ENCODE measurements at regions not wholly inside any gene's neighbourhood (a gene's known extent, or its start where the extent isn't known, plus 50 kb on each side); places are given as distances from the start of the nearest gene placed in this dataset.

GRCh38 chr4:138675685-138676084 is 339.9 kb upstream of the NOCT start:
- H3K27ac ChIP-seq = no peak overlapping the region
- DNase-seq (ENCODE audit: low read depth, low spot score) = no peak

- H3K27ac ChIP-seq = no peak overlapping the region
- DNase-seq (ENCODE audit: low read depth, low spot score) = no peak
Observed at GRCh38 chr4:138674209-138674608, 341.4 kb upstream of the NOCT start.

- H3K27ac ChIP-seq = no peak overlapping the region
- no peak for DNase-seq (ENCODE audit: low read depth, low spot score)
Observed at GRCh38 chr4:138673053-138673452, 342.5 kb upstream of the NOCT start.

DNA sequence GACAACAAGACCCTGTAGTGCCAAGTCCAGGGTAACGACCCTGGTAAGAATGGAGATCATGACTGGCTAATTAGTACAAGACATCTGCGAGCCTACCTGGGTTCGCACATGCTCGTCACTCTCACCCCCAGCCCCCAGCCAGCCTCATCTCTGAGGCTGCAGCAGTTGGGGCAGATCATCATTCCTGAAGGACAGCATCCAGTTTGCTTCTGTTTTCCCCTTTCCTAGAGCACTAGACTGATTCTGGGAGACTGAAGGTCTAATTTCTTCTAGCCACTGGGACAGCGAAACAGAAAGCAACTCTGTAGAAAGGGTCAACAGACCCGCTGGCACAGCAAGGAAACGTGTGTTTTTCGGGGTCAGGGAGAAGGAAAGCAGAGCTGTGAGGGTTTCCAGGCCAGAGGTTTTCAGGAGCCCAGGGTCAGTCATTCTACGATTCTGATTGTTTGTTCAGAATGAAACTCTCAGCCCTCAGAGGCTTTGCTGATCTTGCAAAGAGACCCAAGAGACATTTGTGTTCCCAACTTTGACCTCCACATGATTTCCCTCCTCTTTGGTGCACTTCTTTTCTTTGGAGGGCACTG is 343.1 kb upstream of the NOCT start:
- DNase-seq (ENCODE audit: low read depth, low spot score) = no peak

GRCh38 chr4:138671606-138672084 is 343.9 kb upstream of the NOCT start:
- DNase-seq (ENCODE audit: low read depth, low spot score) = no peak
- no peak overlapping the region for H3K27ac ChIP-seq

More for the DNA sequence above, 343.1 kb upstream of the NOCT start:
- H3K27ac ChIP-seq = no peak overlapping the region

- DNase-seq (ENCODE audit: low read depth, low spot score) = no peak
- H3K27ac ChIP-seq = no peak overlapping the region
Observed at GRCh38 chr4:138671106-138671505, 344.5 kb upstream of the NOCT start.

DNA sequence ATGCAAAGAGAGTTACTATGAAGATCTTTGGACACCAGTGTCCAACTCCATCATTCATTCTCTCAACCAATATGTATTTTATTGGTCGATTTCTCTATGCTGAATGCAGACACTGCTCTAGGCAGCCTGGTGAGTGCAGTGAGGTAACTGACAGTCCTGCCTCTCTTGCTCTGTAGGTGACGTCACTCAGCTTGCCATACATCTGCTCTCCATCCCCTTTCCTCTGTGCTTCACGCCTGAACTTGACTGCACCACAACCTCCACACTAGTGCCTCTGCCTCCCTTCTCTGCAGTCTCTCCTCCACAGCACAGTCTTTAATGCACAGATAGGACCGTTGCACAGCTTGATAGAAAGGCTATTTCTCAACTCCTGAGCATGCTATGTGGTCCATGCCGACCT is 344.9 kb upstream of the NOCT start:
- DNase-seq (ENCODE audit: low read depth, low spot score) = no peak
- H3K27ac ChIP-seq = no peak overlapping the region

DNA sequence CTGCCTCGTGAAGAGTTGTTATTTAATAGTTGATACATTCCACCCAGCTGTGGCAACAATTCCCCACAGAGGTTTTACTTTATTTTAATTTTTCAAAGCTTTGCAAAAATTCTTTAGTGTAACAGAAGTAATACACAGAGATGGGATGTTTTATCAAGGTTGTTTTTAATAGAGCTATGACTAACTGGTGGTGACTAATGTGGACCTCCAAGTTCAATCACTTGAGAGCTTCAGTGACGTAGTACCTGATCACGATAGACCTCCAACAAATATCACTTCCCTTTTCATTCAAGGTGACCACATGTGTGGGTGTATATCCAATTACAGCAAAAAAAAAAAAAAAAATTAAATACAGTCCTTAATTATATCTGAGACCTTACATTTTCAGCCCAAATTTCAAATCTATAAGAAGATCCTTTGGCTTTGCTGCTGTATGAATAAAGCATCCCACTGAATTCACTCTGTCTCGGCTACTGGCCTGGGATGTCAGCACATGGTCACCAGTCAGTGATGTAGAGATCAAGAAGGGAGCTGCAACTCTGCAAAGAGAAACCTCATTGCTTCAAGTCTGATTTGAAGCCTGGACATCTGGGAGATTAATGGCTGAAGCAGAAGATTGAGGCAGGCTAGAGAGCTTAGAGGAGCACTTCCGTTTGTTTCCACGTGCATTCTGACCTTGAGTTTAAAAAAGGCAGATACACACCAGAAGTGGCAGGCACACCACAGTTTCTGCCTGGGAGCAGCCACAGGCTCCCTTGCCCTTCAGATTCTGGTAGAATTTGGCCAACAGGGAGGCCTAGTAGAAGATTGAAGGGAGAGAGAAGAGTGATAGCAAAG is 345.9 kb upstream of the NOCT start:
- no peak overlapping the region for H3K27ac ChIP-seq
- DNase-seq (ENCODE audit: low read depth, low spot score) = no peak

DNA sequence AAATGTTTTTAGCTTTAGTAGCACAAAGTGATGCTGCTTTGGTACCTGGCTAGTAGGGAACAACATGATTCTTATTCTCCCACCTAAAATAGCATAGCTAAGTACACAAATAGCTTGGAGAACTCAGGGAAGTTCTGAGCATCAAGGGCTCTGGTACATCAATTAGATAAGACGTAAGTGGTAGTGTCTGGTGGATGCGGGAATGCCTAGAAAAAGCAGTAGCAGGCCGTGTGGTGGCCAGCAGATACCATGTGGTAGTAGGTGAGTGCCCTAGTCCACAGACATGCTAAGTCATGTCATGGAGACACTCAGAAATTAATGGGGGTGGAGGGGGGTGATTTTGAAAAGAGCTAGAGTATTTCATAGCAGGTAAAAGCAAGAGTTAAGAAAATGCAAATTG is 347.3 kb upstream of the NOCT start:
- H3K27ac ChIP-seq = no peak overlapping the region
- no peak for DNase-seq (ENCODE audit: low read depth, low spot score)

DNA sequence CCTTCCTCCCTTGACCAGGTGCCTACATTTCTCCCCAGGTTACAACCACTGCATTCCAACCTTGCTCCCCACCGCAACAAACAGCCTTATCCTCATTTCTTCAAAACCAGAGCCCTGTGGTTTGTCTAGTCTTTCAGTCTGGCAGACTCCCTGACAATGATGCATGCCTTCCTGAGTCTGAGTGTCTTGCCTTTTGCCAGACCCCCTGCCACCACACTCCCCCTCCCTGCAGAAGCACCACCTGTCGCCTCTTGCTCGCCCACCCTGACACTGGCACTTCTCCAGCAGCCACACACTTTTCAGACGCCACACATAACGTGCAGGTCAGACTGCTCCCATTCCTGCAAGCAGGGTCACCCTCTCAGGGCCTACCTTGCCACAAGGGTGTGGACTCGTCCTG is 349.2 kb upstream of the NOCT start:
- DNase-seq (ENCODE audit: low read depth, low spot score) = no peak
- no peak overlapping the region for H3K27ac ChIP-seq

DNA sequence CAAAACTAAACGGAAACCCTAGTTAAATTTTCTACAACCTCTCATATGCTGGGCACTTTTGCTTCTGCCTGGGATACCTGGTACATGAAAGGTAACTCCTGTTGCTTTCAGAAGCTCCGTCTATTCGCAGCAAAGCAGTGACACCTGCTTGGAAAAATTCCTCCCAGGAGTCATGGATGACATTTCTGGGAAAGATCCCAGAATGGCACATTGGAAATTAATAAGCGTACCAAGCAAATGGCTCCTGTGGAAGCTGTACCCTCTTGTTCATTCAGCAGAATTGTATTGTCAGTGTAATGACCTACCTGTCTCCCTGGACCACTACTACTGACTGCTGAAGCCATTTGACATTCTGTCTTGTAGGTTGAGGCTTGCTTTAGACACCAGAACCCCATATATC is 349.7 kb upstream of the NOCT start:
- H3K27ac ChIP-seq = no peak overlapping the region
- DNase-seq (ENCODE audit: low read depth, low spot score) = no peak

DNA sequence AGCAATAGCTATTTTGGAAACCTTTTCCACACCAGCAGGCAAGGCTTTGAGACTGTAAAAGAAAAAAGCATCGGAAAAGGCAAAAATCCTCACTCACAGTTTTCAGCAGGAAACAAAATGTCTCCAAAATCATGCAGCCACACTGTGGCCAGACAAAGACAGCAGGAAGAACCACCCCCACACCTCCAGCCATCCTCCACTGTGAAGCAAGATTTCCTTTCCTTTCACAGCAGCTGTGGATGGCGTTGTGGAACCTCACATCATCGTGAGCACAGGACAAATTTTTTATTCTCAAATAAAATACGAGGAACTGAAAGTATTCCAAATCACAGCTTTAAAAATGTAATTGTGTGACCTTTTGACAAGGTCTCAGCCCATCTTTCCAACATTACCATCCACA is 351.7 kb upstream of the NOCT start:
- no peak for DNase-seq (ENCODE audit: low read depth, low spot score)

DNA sequence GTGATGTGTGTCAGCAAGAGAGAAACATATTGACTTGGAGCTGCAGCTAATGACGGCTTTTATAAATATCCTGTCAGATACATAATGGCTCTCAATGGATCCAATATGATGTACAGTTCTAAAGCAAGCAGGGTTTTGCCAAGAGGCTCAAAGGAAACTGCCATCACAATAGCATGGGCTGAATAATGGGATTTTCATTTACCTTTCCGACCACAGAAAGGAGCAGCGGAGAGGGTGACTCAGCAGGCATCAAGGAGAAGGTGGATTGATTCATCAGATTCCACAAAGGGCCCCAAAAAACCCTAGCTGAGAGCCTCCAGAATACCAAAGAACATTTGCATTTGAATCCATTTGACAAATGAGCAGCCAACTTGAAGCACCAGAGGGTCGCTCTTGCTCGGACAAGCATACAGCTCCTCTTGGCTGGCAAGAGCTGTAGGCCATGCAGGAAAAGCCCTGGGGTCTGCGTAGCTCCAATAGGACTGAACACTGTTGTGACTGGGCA is 355.7 kb upstream of the NOCT start:
- no peak for DNase-seq (ENCODE audit: low read depth, low spot score)
- no peak overlapping the region for H3K27ac ChIP-seq

More for the DNA sequence above, 351.7 kb upstream of the NOCT start:
- no peak overlapping the region for H3K27ac ChIP-seq

GRCh38 chr4:138659037-138659811 is 356.4 kb upstream of the NOCT start:
- DNase-seq (ENCODE audit: low read depth, low spot score) = no peak
- no peak overlapping the region for H3K27ac ChIP-seq

GRCh38 chr4:138658518-138658917 is 357.1 kb upstream of the NOCT start:
- DNase-seq (ENCODE audit: low read depth, low spot score) = no peak
- H3K27ac ChIP-seq = no peak overlapping the region

DNA sequence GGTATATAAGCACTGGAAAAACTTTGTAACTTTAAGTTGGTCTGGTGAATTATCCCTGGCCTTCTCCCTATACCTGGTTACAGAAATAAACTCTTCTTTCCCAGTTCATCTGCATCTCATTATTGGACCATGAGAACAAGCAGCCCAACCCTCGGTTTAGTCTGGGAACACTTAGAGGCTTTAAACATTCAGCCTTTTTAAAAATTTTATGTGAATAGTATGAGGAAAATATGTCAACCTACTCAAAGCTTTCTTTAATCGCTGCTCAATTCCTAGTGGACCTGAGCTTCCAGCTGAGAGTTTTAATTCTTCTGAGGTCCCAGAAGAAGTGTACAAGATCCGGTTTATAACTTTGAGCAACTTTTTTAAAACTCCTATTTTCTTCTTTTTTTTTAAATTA is 358.6 kb upstream of the NOCT start:
- H3K27ac ChIP-seq = no peak overlapping the region
- DNase-seq (ENCODE audit: low read depth, low spot score) = no peak

GRCh38 chr4:138655985-138656384 is 359.6 kb upstream of the NOCT start:
- H3K27ac ChIP-seq = no peak overlapping the region
- DNase-seq (ENCODE audit: low read depth, low spot score) = no peak

GRCh38 chr4:138655286-138655685 is 360.3 kb upstream of the NOCT start:
- no peak for DNase-seq (ENCODE audit: low read depth, low spot score)
- H3K27ac ChIP-seq = no peak overlapping the region

DNA sequence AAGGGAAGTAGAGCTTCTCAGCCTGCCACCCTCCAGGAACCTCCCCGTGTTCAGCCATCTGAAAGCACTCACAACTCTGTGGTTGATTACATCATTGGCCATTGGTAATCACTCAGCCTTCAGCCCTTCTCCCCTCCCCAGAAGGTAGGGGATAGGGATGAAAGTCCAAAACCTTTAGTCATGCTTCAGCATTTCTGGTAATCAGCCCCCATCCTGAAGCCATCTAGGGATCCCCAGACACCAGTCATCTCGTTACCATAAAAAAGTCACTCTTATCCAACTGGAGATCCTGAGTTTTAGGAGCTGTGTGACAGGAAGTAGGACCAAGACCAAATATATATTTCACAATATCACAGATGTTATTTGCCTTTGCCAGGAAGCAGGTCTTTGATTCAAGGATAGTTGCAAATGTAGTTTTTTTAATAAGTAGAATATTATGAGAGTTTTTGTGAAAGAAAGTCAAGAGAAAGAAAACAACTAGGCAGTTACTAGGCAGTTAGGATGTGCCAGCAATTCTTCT is 364.6 kb upstream of the NOCT start:
- H3K27ac ChIP-seq = peak overlapping the region; percentile 5
- peak; percentile 26 for DNase-seq (ENCODE audit: low read depth, low spot score)

DNA sequence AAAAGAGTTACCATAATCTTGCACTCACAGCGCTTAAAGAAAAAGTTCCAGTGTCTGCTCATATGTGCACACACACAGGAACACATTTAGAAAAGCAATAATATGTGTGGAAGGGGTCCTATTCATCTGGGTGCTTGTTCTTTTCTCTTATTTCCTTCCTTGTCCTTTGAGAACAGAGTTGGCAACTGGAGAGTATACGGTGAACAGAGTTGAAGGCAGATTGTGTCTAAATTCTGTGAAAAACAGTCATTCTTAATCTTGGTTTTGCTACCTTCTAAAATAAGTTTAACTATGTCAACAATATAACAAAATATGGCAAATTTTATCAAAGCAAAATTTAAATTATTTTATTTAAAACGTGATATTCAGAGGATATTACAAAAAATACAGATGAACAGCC is 365.1 kb upstream of the NOCT start:
- H3K27ac ChIP-seq = no peak overlapping the region
- DNase-seq (ENCODE audit: low read depth, low spot score) = no peak

DNA sequence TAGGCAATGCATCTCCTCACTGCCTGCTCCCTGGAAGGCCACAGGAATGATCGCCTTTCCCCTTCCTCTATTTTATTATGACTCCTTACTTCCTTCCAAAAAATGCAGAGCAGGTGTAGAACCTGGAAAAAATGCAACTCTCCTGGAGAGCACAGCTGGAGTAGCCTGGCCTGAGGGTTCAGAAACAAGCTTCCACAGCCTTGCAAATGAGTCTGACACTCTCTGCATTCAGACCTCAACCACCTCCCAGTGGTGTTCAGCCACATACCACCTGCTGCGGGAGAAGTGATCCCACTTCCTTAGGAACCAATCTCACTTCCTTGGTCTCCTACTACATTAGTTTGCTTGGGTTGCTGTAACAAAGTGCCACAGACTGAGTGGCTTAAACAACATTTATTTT is 368.1 kb upstream of the NOCT start:
- no peak for DNase-seq (ENCODE audit: low read depth, low spot score)
- H3K27ac ChIP-seq = no peak overlapping the region
